ENCODE measurements at regions not wholly inside any gene's neighbourhood (a gene's known extent, or its start where the extent isn't known, plus 50 kb on each side); places are given as distances from the start of the nearest gene placed in this dataset.

DNA sequence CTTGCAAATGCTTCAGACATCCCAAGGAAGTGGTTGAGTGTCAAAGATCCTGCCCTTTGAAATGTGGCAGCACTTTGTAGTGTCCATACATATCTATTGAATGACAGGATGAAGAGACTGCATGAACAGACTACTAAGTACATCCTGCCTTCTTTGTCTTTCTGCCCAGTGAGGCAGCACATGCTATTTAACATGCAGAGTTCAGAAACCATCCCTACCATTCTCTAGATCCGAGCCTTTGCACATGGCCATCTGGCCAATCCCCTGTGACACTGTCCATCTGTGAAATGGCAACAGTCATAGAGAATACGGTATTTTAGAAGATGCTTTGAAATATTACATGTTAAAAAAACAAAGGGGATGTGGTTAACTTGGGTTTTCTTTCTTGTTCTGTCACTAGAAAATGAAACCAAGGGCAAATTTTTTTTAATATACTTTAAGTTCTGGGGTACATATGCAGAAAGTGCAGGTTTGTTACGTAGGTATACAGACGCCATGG lies 519.6 kb downstream of the NTRK3 start:
- Histone ChIP-seq H3K9me3 (ENCODE audit: control insufficient read depth in 1 of 2, insufficient read depth in 1 of 2, low read depth in 1 of 2, low read length in 2 of 2) (peaks cover 4 to 31% of the 10 kb centered on the region in 2 experiments; a peak in 2 of 4 replicates), H4K20me1 (ENCODE audit: insufficient read depth) (no peaks in the 10 kb centered on the region), H3K4me2 (ENCODE audit: low read length) (no peak overlapping the region), H3K9me2 (ENCODE audit: insufficient read depth) (no peaks in the 10 kb centered on the region), H3K36me3 (ENCODE audit: control insufficient read depth in 1 of 2, insufficient read depth in 2 of 2, low read length in 2 of 2) (no peaks in the 10 kb centered on the region), H3K27ac (ENCODE audit: low read depth, low read length) (no peak overlapping the region), H3K9ac (ENCODE audit: low read length) (no peak overlapping the region), H3K4me1 (ENCODE audit: control insufficient read depth in 1 of 2, insufficient read depth in 2 of 2, low read length in 2 of 2) (no peaks in the 10 kb centered on the region), H3K27me3 (ENCODE audit: insufficient read depth, low read length) (no peaks in the 10 kb centered on the region), H2AFZ (ENCODE audit: low read depth, low read length, poor library complexity, severe bottlenecking) (no peak overlapping the region), H3K79me2 (ENCODE audit: insufficient read depth, low read length) (no peaks in the 10 kb centered on the region), H3K4me3 (replicated peaks in 1 of 2; ENCODE audit: low read depth in 1 of 2, low read length in 2 of 2) (no peak overlapping the region)
- no peak for ATAC-seq
- BruUV-seq (replicated peaks): no TSS peak
- no peak for TF ChIP-seq POLR2A (IDR thresholded peaks at IDR 0.05; ENCODE audit: borderline replicate concordance, extremely low read depth, insufficient read depth, insufficient read length)
- TF ChIP-seq ELF1 (IDR thresholded peaks at IDR 0.05; ENCODE audit: borderline replicate concordance, low read depth): no peak
- no peak for TF ChIP-seq EGR1 (IDR thresholded peaks at IDR 0.05; ENCODE audit: low read depth)
- TF ChIP-seq FOSL1 (IDR thresholded peaks at IDR 0.05; ENCODE audit: low read depth): no peak
- TF ChIP-seq MAX (IDR thresholded peaks at IDR 0.05): no peak
- no peak for TF ChIP-seq EZH2 (IDR thresholded peaks at IDR 0.05)
- TF ChIP-seq RAD21 (IDR thresholded peaks at IDR 0.05; ENCODE audit: low read depth): no peak
- no peak for TF ChIP-seq CTCF (IDR thresholded peaks at IDR 0.05 in 2 of 3, conservative IDR thresholded peaks at IDR 0.05 in 1 of 3; ENCODE audit: borderline replicate concordance in 1 of 3, insufficient read depth in 1 of 3, low read depth in 2 of 3, low read length in 2 of 3)
- no peak for TF ChIP-seq EZH2phosphoT487 (IDR thresholded peaks at IDR 0.05; ENCODE audit: borderline replicate concordance)
- no peak for TF ChIP-seq CBX3 (IDR thresholded peaks at IDR 0.05; ENCODE audit: low read depth)
- TF ChIP-seq JUND (IDR thresholded peaks at IDR 0.05): no peak
- TF ChIP-seq, protein P1, sequence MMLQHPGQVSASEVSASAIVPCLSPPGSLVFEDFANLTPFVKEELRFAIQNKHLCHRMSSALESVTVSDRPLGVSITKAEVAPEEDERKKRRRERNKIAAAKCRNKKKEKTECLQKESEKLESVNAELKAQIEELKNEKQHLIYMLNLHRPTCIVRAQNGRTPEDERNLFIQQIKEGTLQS (IDR thresholded peaks at IDR 0.05): no peak
- TF ChIP-seq POLR2AphosphoS5 (IDR thresholded peaks at IDR 0.05; ENCODE audit: low read depth, low read length): no peak
- no peak for TF ChIP-seq ZNF274 (IDR thresholded peaks at IDR 0.05; ENCODE audit: low read depth, low read length)
- no peak for TF ChIP-seq SIN3A (IDR thresholded peaks at IDR 0.05; ENCODE audit: low read depth)
- TF ChIP-seq, protein P2, sequence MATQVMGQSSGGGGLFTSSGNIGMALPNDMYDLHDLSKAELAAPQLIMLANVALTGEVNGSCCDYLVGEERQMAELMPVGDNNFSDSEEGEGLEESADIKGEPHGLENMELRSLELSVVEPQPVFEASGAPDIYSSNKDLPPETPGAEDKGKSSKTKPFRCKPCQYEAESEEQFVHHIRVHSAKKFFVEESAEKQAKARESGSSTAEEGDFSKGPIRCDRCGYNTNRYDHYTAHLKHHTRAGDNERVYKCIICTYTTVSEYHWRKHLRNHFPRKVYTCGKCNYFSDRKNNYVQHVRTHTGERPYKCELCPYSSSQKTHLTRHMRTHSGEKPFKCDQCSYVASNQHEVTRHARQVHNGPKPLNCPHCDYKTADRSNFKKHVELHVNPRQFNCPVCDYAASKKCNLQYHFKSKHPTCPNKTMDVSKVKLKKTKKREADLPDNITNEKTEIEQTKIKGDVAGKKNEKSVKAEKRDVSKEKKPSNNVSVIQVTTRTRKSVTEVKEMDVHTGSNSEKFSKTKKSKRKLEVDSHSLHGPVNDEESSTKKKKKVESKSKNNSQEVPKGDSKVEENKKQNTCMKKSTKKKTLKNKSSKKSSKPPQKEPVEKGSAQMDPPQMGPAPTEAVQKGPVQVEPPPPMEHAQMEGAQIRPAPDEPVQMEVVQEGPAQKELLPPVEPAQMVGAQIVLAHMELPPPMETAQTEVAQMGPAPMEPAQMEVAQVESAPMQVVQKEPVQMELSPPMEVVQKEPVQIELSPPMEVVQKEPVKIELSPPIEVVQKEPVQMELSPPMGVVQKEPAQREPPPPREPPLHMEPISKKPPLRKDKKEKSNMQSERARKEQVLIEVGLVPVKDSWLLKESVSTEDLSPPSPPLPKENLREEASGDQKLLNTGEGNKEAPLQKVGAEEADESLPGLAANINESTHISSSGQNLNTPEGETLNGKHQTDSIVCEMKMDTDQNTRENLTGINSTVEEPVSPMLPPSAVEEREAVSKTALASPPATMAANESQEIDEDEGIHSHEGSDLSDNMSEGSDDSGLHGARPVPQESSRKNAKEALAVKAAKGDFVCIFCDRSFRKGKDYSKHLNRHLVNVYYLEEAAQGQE (IDR thresholded peaks at IDR 0.05; ENCODE audit: low read depth): no peak
- ChIA-PET RAD21 (ENCODE audit: low non-redundant PET in 1 of 2, low total read pairs in 2 of 2, uncharacterized antibody in 2 of 2, unreplicated experiment in 2 of 2) (no interaction called here), POLR2A (no interaction called here), CTCF (no interaction called here)
- DNase-seq (ENCODE audit: low read depth, low spot score): no peak
- intact Hi-C loops (cut with micrococcal nuclease): no loop called here
